GM23338 (cell line): ENCODE measurements at regions not wholly inside any gene's neighbourhood (a gene's known extent, or its start where the extent isn't known, plus 50 kb on each side); places are given as distances from the start of the nearest gene placed in this dataset.

Experiments
- ATAC-seq: fragments of 200-7000 bp; cut with Tn5 transposase; 3 replicates; pipeline ENCODE4 v1.9.1; 2020
- DNase-seq: peaks from one replicate; pipeline ENCODE4 v3.0.0-alpha.2; 2015; ENCODE audit warnings: low spot score
- H2AFZ ChIP-seq: fragments of 200-600 bp; sonication (generic); 2 replicates; pipeline ENCODE4 v1.8.0; 2016; ENCODE audit warnings: antibody characterized with exemption, mild to moderate bottlenecking, moderate library complexity
- H3F3A ChIP-seq: fragments of 200-600 bp; sonication (generic); replicated peaks from 2 replicates; pipeline ENCODE4 v1.8.0; 2017; ENCODE audit warnings: antibody characterized with exemption, mixed run types, low read depth
- H3K27ac ChIP-seq: fragments of 200-600 bp; sonication (generic); 2 replicates; pipeline ENCODE4 v1.6.1; 2016; ENCODE audit warnings: low read depth
- H3K27me3 ChIP-seq: fragments of 200-600 bp; sonication (generic); 2 replicates; pipeline ENCODE4 v1.8.0; 2016; ENCODE audit warnings: mild to moderate bottlenecking, mixed run types, moderate library complexity; ENCODE audit not compliant: insufficient read depth
- H3K36me3 ChIP-seq: fragments of 200-600 bp; sonication (generic); 2 replicates; pipeline ENCODE4 v1.8.0; 2016; ENCODE audit warnings: mild to moderate bottlenecking; ENCODE audit not compliant: insufficient read depth
- H3K4me1 ChIP-seq: fragments of 200-600 bp; sonication (generic); 2 replicates; pipeline ENCODE4 v1.8.0; 2016; ENCODE audit warnings: mild to moderate bottlenecking, moderate library complexity; ENCODE audit not compliant: insufficient read depth
- H3K4me2 ChIP-seq: fragments of 200-600 bp; sonication (generic); 2 replicates; pipeline ENCODE4 v1.7.1; 2017; ENCODE audit warnings: mixed run types
- H3K4me3 ChIP-seq: fragments of 200-600 bp; sonication (generic); 2 replicates; pipeline ENCODE4 v1.6.1; 2016; ENCODE audit warnings: mixed run types
- H3K79me2 ChIP-seq: fragments of 200-600 bp; sonication (generic); replicated peaks from 2 replicates; pipeline ENCODE4 v1.8.0; 2017; ENCODE audit warnings: mild to moderate bottlenecking; ENCODE audit not compliant: insufficient read depth
- H3K9me2 ChIP-seq: fragments of 200-600 bp; sonication (generic); 2 replicates; pipeline ENCODE4 v1.8.0; 2017; ENCODE audit not compliant: insufficient read depth
- H4K20me1 ChIP-seq: fragments of 200-600 bp; sonication (generic); replicated peaks from 2 replicates; pipeline ENCODE4 v1.8.0; 2017; ENCODE audit warnings: mild to moderate bottlenecking; ENCODE audit not compliant: insufficient read depth
- H3K27ac Mint-ChIP-seq: 2 replicates; pipeline ENCODE4 v1.8.0; 2020; ENCODE audit warnings: inconsistent platforms, mild to moderate bottlenecking, moderate library complexity, mixed read lengths
- H3K27me3 Mint-ChIP-seq: 3 replicates; pipeline ENCODE4 v1.8.0; 2022; ENCODE audit warnings: low read depth, mild to moderate bottlenecking, moderate library complexity, mixed read lengths, inconsistent platforms; ENCODE audit not compliant: insufficient read depth, poor library complexity
- H3K36me3 Mint-ChIP-seq: 3 replicates; pipeline ENCODE4 v1.8.0; 2021; ENCODE audit warnings: low read depth, mild to moderate bottlenecking, inconsistent platforms, moderate library complexity, mixed read lengths
- H3K4me1 Mint-ChIP-seq: 3 replicates; pipeline ENCODE4 v1.8.0; 2020; ENCODE audit warnings: mild to moderate bottlenecking, inconsistent platforms, mixed read lengths
- H3K4me3 Mint-ChIP-seq: 3 replicates; pipeline ENCODE4 v1.8.0; 2021; ENCODE audit warnings: moderate library complexity, mild to moderate bottlenecking, inconsistent platforms, mixed read lengths
- H3K9me3 Mint-ChIP-seq: 3 replicates; pipeline ENCODE4 v1.8.0; 2020; ENCODE audit warnings: moderate library complexity, mild to moderate bottlenecking, inconsistent platforms, mixed read lengths
- CREB1 ChIP-seq: fragments of 250-450 bp; sonication (Bioruptor Pico); IDR thresholded peaks from 2 replicates; pipeline ENCODE4 v1.5.0; 2020; ENCODE audit warnings: low read depth, mild to moderate bottlenecking, moderate library complexity
- NANOG ChIP-seq: IDR thresholded peaks from 2 replicates; pipeline ENCODE4 v1.6.1; 2016; ENCODE audit warnings: antibody characterized with exemption, borderline replicate concordance
- POLR2AphosphoS5 ChIP-seq: IDR thresholded peaks from 2 replicates; pipeline ENCODE4 v1.6.1; 2016; ENCODE audit warnings: antibody characterized with exemption, low read depth
- STAT1 ChIP-seq: IDR thresholded peaks from one replicate; pipeline ENCODE4 v1.6.1; 2016; ENCODE audit warnings: antibody characterized with exemption; ENCODE audit not compliant: unreplicated experiment
- TF ChIP-seq, protein P1 (sequence below): fragments of 250-450 bp; sonication (Bioruptor Pico); IDR thresholded peaks from 2 replicates; pipeline ENCODE4 v1.5.0; 2020; ENCODE audit warnings: mild to moderate bottlenecking, moderate library complexity
- TF ChIP-seq, protein P2 (sequence below), 2 experiments: fragments of 200-600 bp in 1 of 2; sonication (generic) in 1 of 2; conservative IDR thresholded peaks; 2 replicates each; pipeline versions ENCODE4 v1.5.1 to v1.6.1; 2016 to 2017; ENCODE audit warnings: antibody characterized with exemption in 2 of 2, low read depth in 2 of 2, mild to moderate bottlenecking in 2 of 2, moderate library complexity in 1 of 2
- TF ChIP-seq, protein P3 (sequence below): IDR thresholded peaks from one replicate; pipeline ENCODE4 v1.6.1; 2018; ENCODE audit warnings: antibody characterized with exemption; ENCODE audit not compliant: unreplicated experiment

DNA sequence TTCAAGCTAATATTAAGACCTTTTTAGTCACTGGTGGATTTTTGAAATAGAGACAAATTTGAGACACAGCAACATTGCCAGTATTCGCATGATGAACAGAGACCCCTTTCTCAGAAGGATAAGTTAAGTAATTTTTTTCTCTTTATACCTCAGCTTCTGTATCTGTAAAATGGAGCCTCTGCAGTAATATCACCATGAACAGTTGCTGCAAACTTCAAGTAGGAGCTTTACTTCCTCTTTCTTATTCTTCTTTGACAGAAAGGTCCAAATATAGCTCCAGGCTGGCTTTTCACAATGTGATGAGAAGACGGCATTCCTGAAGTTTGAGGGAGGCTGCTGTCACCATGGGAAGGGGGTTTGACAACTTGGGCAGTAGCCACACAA is 158.7 kb downstream of the TDRD15 start:
- Mint-ChIP-seq H3K4me1 (peaks cover 5% of the 10 kb centered on the region), H3K36me3 (no peaks in the 10 kb centered on the region), H3K27ac (no peak overlapping the region), H3K27me3 (no peaks in the 10 kb centered on the region), H3K9me3 (0 out of 3 replicates have a peak, but pooled peaks cover 3% of the 10 kb centered on the region), H3K4me3 (no peak overlapping the region)
- Histone ChIP-seq H3K4me2 (no peak overlapping the region), H3K9me2 (no peaks in the 10 kb centered on the region), H3K36me3 (no peaks in the 10 kb centered on the region), H3K4me1 (no peaks in the 10 kb centered on the region), H3K79me2 (no peaks in the 10 kb centered on the region), H3K27ac (no peak overlapping the region), H3K4me3 (no peak overlapping the region), H3K27me3 (no peaks in the 10 kb centered on the region), H3F3A (no peaks in the 10 kb centered on the region), H4K20me1 (no peaks in the 10 kb centered on the region), H2AFZ (no peak overlapping the region)
- ATAC-seq (no peak), DNase-seq (no peak)
- TF ChIP-seq, protein P1, sequence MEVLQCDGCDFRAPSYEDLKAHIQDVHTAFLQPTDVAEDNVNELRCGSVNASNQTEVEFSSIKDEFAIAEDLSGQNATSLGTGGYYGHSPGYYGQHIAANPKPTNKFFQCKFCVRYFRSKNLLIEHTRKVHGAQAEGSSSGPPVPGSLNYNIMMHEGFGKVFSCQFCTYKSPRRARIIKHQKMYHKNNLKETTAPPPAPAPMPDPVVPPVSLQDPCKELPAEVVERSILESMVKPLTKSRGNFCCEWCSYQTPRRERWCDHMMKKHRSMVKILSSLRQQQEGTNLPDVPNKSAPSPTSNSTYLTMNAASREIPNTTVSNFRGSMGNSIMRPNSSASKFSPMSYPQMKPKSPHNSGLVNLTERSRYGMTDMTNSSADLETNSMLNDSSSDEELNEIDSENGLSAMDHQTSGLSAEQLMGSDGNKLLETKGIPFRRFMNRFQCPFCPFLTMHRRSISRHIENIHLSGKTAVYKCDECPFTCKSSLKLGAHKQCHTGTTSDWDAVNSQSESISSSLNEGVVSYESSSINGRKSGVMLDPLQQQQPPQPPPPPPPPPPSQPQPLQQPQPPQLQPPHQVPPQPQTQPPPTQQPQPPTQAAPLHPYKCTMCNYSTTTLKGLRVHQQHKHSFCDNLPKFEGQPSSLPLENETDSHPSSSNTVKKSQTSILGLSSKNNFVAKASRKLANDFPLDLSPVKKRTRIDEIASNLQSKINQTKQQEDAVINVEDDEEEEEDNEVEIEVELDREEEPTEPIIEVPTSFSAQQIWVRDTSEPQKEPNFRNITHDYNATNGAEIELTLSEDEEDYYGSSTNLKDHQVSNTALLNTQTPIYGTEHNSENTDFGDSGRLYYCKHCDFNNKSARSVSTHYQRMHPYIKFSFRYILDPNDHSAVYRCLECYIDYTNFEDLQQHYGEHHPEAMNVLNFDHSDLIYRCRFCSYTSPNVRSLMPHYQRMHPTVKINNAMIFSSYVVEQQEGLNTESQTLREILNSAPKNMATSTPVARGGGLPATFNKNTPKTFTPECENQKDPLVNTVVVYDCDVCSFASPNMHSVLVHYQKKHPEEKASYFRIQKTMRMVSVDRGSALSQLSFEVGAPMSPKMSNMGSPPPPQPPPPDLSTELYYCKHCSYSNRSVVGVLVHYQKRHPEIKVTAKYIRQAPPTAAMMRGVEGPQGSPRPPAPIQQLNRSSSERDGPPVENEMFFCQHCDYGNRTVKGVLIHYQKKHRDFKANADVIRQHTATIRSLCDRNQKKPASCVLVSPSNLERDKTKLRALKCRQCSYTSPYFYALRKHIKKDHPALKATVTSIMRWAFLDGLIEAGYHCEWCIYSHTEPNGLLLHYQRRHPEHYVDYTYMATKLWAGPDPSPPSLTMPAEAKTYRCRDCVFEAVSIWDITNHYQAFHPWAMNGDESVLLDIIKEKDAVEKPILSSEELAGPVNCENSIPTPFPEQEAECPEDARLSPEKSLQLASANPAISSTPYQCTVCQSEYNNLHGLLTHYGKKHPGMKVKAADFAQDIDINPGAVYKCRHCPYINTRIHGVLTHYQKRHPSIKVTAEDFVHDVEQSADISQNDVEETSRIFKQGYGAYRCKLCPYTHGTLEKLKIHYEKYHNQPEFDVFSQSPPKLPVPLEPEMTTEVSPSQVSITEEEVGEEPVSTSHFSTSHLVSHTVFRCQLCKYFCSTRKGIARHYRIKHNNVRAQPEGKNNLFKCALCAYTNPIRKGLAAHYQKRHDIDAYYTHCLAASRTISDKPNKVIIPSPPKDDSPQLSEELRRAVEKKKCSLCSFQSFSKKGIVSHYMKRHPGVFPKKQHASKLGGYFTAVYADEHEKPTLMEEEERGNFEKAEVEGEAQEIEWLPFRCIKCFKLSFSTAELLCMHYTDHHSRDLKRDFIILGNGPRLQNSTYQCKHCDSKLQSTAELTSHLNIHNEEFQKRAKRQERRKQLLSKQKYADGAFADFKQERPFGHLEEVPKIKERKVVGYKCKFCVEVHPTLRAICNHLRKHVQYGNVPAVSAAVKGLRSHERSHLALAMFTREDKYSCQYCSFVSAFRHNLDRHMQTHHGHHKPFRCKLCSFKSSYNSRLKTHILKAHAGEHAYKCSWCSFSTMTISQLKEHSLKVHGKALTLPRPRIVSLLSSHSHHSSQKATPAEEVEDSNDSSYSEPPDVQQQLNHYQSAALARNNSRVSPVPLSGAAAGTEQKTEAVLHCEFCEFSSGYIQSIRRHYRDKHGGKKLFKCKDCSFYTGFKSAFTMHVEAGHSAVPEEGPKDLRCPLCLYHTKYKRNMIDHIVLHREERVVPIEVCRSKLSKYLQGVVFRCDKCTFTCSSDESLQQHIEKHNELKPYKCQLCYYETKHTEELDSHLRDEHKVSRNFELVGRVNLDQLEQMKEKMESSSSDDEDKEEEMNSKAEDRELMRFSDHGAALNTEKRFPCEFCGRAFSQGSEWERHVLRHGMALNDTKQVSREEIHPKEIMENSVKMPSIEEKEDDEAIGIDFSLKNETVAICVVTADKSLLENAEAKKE = no peak
- TF ChIP-seq STAT1 (no peak), POLR2AphosphoS5 (no peak)

DNA sequence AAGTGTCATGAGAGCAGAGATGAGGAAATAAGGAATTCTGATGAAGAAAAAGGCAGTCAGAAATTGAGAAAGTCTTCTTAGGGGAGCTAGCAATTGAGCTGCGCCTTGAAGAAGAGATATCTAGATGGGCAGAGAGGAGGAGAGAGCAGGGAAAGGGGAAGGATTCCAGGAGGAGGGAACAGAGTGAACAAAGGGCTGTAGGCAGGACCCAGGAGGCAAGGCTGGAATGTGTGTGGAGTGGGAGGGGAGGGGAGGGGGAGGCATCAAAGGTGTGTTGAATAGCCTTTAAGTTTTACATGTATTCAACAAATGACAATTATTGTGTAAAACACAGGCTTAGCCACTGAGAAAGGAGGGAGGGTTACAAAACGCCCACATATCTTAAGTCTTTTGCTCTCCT is 164.5 kb downstream of the TDRD15 start:
- Histone ChIP-seq H3K4me3 (no peak overlapping the region), H3K36me3 (no peaks in the 10 kb centered on the region), H4K20me1 (no peaks in the 10 kb centered on the region), H3K4me1 (peaks cover 12% of the 10 kb centered on the region; the same call in 1 of the 2 replicates), H3K27me3 (no peaks in the 10 kb centered on the region), H3K79me2 (no peaks in the 10 kb centered on the region), H3K4me2 (no peak overlapping the region), H3F3A (no peaks in the 10 kb centered on the region), H3K9me2 (no peaks in the 10 kb centered on the region), H3K27ac (no peak overlapping the region), H2AFZ (no peak overlapping the region)
- Mint-ChIP-seq H3K4me3 (no peak overlapping the region), H3K27ac (no peak overlapping the region), H3K27me3 (no peaks in the 10 kb centered on the region), H3K9me3 (0 out of 3 replicates have a peak, but pooled peaks cover 3% of the 10 kb centered on the region), H3K4me1 (peaks cover 24% of the 10 kb centered on the region), H3K36me3 (no peaks in the 10 kb centered on the region)
- peak; percentile 6 for DNase-seq
- peak; percentile 88 for ATAC-seq
- TF ChIP-seq NANOG (no peak), CREB1 (no peak), POLR2AphosphoS5 (no peak)
- TF ChIP-seq, protein P2, sequence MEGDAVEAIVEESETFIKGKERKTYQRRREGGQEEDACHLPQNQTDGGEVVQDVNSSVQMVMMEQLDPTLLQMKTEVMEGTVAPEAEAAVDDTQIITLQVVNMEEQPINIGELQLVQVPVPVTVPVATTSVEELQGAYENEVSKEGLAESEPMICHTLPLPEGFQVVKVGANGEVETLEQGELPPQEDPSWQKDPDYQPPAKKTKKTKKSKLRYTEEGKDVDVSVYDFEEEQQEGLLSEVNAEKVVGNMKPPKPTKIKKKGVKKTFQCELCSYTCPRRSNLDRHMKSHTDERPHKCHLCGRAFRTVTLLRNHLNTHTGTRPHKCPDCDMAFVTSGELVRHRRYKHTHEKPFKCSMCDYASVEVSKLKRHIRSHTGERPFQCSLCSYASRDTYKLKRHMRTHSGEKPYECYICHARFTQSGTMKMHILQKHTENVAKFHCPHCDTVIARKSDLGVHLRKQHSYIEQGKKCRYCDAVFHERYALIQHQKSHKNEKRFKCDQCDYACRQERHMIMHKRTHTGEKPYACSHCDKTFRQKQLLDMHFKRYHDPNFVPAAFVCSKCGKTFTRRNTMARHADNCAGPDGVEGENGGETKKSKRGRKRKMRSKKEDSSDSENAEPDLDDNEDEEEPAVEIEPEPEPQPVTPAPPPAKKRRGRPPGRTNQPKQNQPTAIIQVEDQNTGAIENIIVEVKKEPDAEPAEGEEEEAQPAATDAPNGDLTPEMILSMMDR (conservative IDR thresholded peaks at IDR 0.05; ENCODE audit: low read depth in 2 of 2) = no peak
- TF ChIP-seq, protein P3, sequence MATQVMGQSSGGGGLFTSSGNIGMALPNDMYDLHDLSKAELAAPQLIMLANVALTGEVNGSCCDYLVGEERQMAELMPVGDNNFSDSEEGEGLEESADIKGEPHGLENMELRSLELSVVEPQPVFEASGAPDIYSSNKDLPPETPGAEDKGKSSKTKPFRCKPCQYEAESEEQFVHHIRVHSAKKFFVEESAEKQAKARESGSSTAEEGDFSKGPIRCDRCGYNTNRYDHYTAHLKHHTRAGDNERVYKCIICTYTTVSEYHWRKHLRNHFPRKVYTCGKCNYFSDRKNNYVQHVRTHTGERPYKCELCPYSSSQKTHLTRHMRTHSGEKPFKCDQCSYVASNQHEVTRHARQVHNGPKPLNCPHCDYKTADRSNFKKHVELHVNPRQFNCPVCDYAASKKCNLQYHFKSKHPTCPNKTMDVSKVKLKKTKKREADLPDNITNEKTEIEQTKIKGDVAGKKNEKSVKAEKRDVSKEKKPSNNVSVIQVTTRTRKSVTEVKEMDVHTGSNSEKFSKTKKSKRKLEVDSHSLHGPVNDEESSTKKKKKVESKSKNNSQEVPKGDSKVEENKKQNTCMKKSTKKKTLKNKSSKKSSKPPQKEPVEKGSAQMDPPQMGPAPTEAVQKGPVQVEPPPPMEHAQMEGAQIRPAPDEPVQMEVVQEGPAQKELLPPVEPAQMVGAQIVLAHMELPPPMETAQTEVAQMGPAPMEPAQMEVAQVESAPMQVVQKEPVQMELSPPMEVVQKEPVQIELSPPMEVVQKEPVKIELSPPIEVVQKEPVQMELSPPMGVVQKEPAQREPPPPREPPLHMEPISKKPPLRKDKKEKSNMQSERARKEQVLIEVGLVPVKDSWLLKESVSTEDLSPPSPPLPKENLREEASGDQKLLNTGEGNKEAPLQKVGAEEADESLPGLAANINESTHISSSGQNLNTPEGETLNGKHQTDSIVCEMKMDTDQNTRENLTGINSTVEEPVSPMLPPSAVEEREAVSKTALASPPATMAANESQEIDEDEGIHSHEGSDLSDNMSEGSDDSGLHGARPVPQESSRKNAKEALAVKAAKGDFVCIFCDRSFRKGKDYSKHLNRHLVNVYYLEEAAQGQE = no peak
